Lower leg skin (tissue), 4 donors: ENCODE measurements at regions not wholly inside any gene's neighbourhood (a gene's known extent, or its start where the extent isn't known, plus 50 kb on each side); places are given as distances from the start of the nearest gene placed in this dataset.

ENCODE experiments used
- DNase-seq, 2 donors: peaks; one replicate each; pipeline ENCODE4 v3.0.0-alpha.2; 2019; ENCODE audit warnings: low spot score in 2 of 2
- H3K4me3 ChIP-seq: fragments of 200-600 bp; sonication (generic); 2 replicates; pipeline ENCODE4 v1.5.1; 2017; ENCODE audit warnings: mild to moderate bottlenecking, low read depth; ENCODE audit not compliant: poor library complexity, severe bottlenecking
- CTCF ChIP-seq, 3 donors: fragments of 450-650 bp; IDR thresholded peaks; one replicate each; pipeline ENCODE4 v1.5.1; 2016; ENCODE audit warnings: antibody characterized with exemption in 3 of 3, mild to moderate bottlenecking in 3 of 3, moderate library complexity in 2 of 3
- POLR2A ChIP-seq, 2 donors: fragments of 450-650 bp; IDR thresholded peaks; one replicate each; pipeline ENCODE4 v1.6.1; 2016 to 2017; ENCODE audit warnings: antibody characterized with exemption in 2 of 2, mild to moderate bottlenecking in 1 of 2, moderate library complexity in 1 of 2
- WGBS, 2 donors: methylation state at CpG; one replicate each; pipeline ENCODE4 v1.1.5; 2018; 5-methylcytosine and 5-hydroxymethylcytosine counted together
- intact Hi-C: fragments of 100-400 bp; cut with DNase I; formaldehyde crosslinking; loops from one replicate; pipeline ENCODE4 v1.15.0; 2023; ENCODE audit warnings: low total_unique reads

- whole genome bisulfite sequencing, 2 donors = 57 to 62% methylated on average over 8 of the region's 8 CpGs
- H3K4me3 ChIP-seq = no peak overlapping the region
- intact Hi-C loops = no loop called here
- TF ChIP-seq CTCF (IDR thresholded peaks at IDR 0.05) = no peak
- TF ChIP-seq POLR2A (IDR thresholded peaks at IDR 0.05) = no peak
- no peak for DNase-seq
Measured at GRCh38 chr21:20802631-20803260, 195.5 kb upstream of the NCAM2 start.

- TF ChIP-seq CTCF (IDR thresholded peaks at IDR 0.05) (no peak), POLR2A (IDR thresholded peaks at IDR 0.05) (no peak)
- DNase-seq = no peak
- intact Hi-C loops = loop anchor here (10.0 kb wide), 1 partner anchor 857 kb away; no protein-coding TSS in a partner anchor
- H3K4me3 ChIP-seq = no peak overlapping the region
- 85 to 86% methylated on average over 6 of the region's 6 CpGs for WGBS, 2 donors
Measured at GRCh38 chr21:20811702-20812101, 186.5 kb upstream of the NCAM2 start.

GRCh38 chr21:20814090-20814489 is 184.1 kb upstream of the NCAM2 start:
- TF ChIP-seq POLR2A (IDR thresholded peaks at IDR 0.05) (no peak), CTCF (IDR thresholded peaks at IDR 0.05) (no peak)
- no peak overlapping the region for H3K4me3 ChIP-seq
- intact Hi-C loops = loop anchor here (10.0 kb wide), 1 partner anchor 859 kb away; no protein-coding TSS in a partner anchor
- 76 to 80% methylated on average over 1 of the region's 1 CpG for WGBS, 2 donors
- no peak for DNase-seq

GRCh38 chr21:20822666-20823065 is 175.5 kb upstream of the NCAM2 start:
- DNase-seq = no peak
- WGBS, 2 donors = 24 to 45% methylated on average over 2 of the region's 2 CpGs

GRCh38 chr21:20852866-20853265 is 145.3 kb upstream of the NCAM2 start:
- intact Hi-C loops = no loop called here
- 28 to 33% methylated on average over 2 of the region's 2 CpGs for WGBS, 2 donors
- no peak for DNase-seq
- H3K4me3 ChIP-seq = no peak overlapping the region
- TF ChIP-seq CTCF (IDR thresholded peaks at IDR 0.05) = no peak
- no peak for TF ChIP-seq POLR2A (IDR thresholded peaks at IDR 0.05)

More at GRCh38 chr21:20822666-20823065, 175.5 kb upstream of the NCAM2 start:
- intact Hi-C loops = no loop called here
- H3K4me3 ChIP-seq = no peak overlapping the region
- no peak for TF ChIP-seq POLR2A (IDR thresholded peaks at IDR 0.05)

- intact Hi-C loops = no loop called here
- DNase-seq = no peak
- 60 to 68% methylated on average over 5 of the region's 5 CpGs for WGBS, 2 donors
- no peak overlapping the region for H3K4me3 ChIP-seq
- TF ChIP-seq POLR2A (IDR thresholded peaks at IDR 0.05) = no peak
- TF ChIP-seq CTCF (IDR thresholded peaks at IDR 0.05) = no peak
Measured at GRCh38 chr21:20856926-20857325, 141.3 kb upstream of the NCAM2 start.
